NCI-H128 (cell line): ENCODE measurements at regions not wholly inside any gene's neighbourhood (a gene's known extent, or its start where the extent isn't known, plus 50 kb on each side); places are given as distances from the start of the nearest gene placed in this dataset.

ENCODE experiments used
- DNase-seq: peaks from one replicate; lab custom pipeline; 2025; ENCODE audit not compliant: unreplicated experiment; lab: John Stamatoyannopoulos, UW

GRCh38 chr14:85112762-85113161 lies 417.2 kb upstream of the FLRT2 start:
- DNase-seq: no peak

- DNase-seq: no peak
These were observed 414.0 kb upstream of the FLRT2 start for GRCh38 chr14:85115921-85116320.

- DNase-seq: no peak
These were observed 411.7 kb upstream of the FLRT2 start for GRCh38 chr14:85118274-85118673.

GRCh38 chr14:85122690-85123089 lies 407.3 kb upstream of the FLRT2 start:
- DNase-seq: no peak

GRCh38 chr14:85123755-85124154 lies 406.2 kb upstream of the FLRT2 start:
- no peak for DNase-seq

GRCh38 chr14:85124631-85125290 lies 405.2 kb upstream of the FLRT2 start:
- no peak for DNase-seq

- DNase-seq: no peak
These were observed 404.7 kb upstream of the FLRT2 start for GRCh38 chr14:85125291-85125670.

GRCh38 chr14:85129921-85130320 lies 400.0 kb upstream of the FLRT2 start:
- DNase-seq: no peak

- DNase-seq: no peak
These were observed 398.6 kb upstream of the FLRT2 start for GRCh38 chr14:85131226-85131922.

- no peak for DNase-seq
These were observed 387.0 kb upstream of the FLRT2 start for GRCh38 chr14:85142982-85143381.

GRCh38 chr14:85146779-85147178 lies 383.2 kb upstream of the FLRT2 start:
- DNase-seq: no peak

GRCh38 chr14:85150166-85150565 lies 379.8 kb upstream of the FLRT2 start:
- no peak for DNase-seq

GRCh38 chr14:85154714-85155113 lies 375.2 kb upstream of the FLRT2 start:
- no peak for DNase-seq

GRCh38 chr14:85156319-85156718 lies 373.6 kb upstream of the FLRT2 start:
- no peak for DNase-seq

GRCh38 chr14:85159726-85160125 lies 370.2 kb upstream of the FLRT2 start:
- no peak for DNase-seq

GRCh38 chr14:85165094-85165493 lies 364.9 kb upstream of the FLRT2 start:
- no peak for DNase-seq

- no peak for DNase-seq
These were observed 360.6 kb upstream of the FLRT2 start for GRCh38 chr14:85169381-85169780.

- DNase-seq: no peak
These were observed 357.7 kb upstream of the FLRT2 start for GRCh38 chr14:85172290-85172689.

GRCh38 chr14:85172889-85173477 lies 357.0 kb upstream of the FLRT2 start:
- no peak for DNase-seq

- DNase-seq: no peak
These were observed 354.4 kb upstream of the FLRT2 start for GRCh38 chr14:85175556-85175955.

- no peak for DNase-seq
These were observed 351.1 kb upstream of the FLRT2 start for GRCh38 chr14:85178864-85179263.

GRCh38 chr14:85180876-85181275 lies 349.1 kb upstream of the FLRT2 start:
- DNase-seq: no peak
